ENCODE measurements at regions not wholly inside any gene's neighbourhood (a gene's known extent, or its start where the extent isn't known, plus 50 kb on each side); places are given as distances from the start of the nearest gene placed in this dataset.

DNA sequence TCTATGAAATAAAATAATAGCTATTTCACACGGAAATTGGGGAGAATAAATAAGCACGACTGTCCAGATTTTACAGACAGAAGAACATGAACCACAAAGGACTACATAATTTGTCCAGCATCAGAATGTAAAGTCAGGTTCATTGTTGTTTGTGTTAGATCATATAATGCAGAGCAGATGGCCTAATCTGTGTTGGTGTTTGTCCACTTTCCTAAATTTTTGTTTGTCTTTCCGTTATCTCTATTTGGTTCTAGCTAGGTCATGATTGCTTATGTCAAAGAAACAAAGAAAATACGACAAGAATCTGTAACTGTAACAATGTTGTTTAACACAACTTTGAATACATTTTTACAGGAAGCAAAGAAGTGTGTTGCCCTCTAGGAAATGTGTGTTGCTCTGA is 75.6 kb upstream of the ANKRD28 start:
- TF ChIP-seq, protein P1, sequence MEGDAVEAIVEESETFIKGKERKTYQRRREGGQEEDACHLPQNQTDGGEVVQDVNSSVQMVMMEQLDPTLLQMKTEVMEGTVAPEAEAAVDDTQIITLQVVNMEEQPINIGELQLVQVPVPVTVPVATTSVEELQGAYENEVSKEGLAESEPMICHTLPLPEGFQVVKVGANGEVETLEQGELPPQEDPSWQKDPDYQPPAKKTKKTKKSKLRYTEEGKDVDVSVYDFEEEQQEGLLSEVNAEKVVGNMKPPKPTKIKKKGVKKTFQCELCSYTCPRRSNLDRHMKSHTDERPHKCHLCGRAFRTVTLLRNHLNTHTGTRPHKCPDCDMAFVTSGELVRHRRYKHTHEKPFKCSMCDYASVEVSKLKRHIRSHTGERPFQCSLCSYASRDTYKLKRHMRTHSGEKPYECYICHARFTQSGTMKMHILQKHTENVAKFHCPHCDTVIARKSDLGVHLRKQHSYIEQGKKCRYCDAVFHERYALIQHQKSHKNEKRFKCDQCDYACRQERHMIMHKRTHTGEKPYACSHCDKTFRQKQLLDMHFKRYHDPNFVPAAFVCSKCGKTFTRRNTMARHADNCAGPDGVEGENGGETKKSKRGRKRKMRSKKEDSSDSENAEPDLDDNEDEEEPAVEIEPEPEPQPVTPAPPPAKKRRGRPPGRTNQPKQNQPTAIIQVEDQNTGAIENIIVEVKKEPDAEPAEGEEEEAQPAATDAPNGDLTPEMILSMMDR (conservative IDR thresholded peaks at IDR 0.05) = no peak
- 73% methylated on average over 4 of the region's 4 CpGs; no CpG with 5 or more reads in 1 of the 2 experiments for WGBS, 2 experiments (ENCODE audit: insufficient coverage in 1 of 2, insufficient read length in 1 of 2)
- H3K27ac Mint-ChIP-seq = no peak overlapping the region
- no peak overlapping the region for H3K9ac ChIP-seq (ENCODE audit: extremely low read depth, low read length, poor library complexity, severe bottlenecking)
- H3K4me3 Mint-ChIP-seq = no peak overlapping the region
- H3K27me3 ChIP-seq (ENCODE audit: control insufficient read depth, insufficient read depth, low read length, poor library complexity, severe bottlenecking) = no peaks in the 10 kb centered on the region
- H3K4me3 ChIP-seq (ENCODE audit: low read length) = no peak overlapping the region
- H3K27me3 Mint-ChIP-seq (ENCODE audit: insufficient read depth) = peaks cover 5% of the 10 kb centered on the region
- no peaks in the 10 kb centered on the region for H3K9me3 ChIP-seq (ENCODE audit: control insufficient read depth, low read length)
- peaks cover 11% of the 10 kb centered on the region for H3K9me3 Mint-ChIP-seq
- H3K27ac ChIP-seq (ENCODE audit: low read depth, low read length) = no peak overlapping the region
- peaks cover 6% of the 10 kb centered on the region for H3K36me3 Mint-ChIP-seq (ENCODE audit: low read depth)
- no peaks in the 10 kb centered on the region for H3K4me1 ChIP-seq (ENCODE audit: control insufficient read depth, insufficient read depth, low read length)
- peaks cover 4% of the 10 kb centered on the region for H3K4me1 Mint-ChIP-seq
- H3K36me3 ChIP-seq (ENCODE audit: control insufficient read depth, insufficient read depth, low read length) = no peaks in the 10 kb centered on the region
- DNase-seq = no peak

DNA sequence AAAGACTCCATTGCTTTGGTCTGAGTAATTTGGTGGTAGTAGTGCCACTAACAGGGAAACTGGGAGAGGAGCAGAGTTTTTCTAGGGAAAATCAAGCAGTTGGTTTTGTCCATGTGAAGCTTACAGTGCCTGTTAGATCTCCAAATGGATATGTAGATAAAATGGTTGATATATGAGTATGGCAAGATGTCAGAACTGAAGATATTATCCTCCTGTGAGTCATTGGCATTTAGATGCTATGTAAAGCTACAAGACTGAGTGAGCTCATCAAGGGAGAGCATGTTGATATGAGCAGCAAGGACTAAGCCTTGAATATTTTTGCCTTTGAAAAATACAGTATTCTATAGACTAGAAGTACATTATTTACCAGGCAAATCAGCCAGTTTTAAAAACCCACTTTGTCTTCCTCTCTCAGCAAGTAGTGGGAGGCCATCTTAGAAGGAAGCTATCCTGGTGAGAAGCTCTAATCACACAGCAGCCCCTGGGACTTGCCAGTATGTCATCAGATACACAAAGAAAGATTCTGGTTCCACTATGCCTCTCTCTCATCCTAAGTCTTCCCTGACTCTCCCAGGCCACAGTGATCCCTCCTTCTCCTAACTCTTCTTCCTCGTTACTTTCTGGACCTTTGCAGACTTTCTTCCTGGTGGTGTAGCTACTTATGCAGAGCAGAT is 77.4 kb upstream of the ANKRD28 start:
- 88% methylated on average over 1 of the region's 1 CpG; no CpG with 5 or more reads in 1 of the 2 experiments for WGBS, 2 experiments (ENCODE audit: insufficient coverage in 1 of 2, insufficient read length in 1 of 2)
- Histone ChIP-seq H3K36me3 (ENCODE audit: control insufficient read depth, insufficient read depth, low read length) (no peaks in the 10 kb centered on the region), H3K4me1 (ENCODE audit: control insufficient read depth, insufficient read depth, low read length) (no peaks in the 10 kb centered on the region), H3K4me3 (ENCODE audit: low read length) (no peak overlapping the region), H3K27me3 (ENCODE audit: control insufficient read depth, insufficient read depth, low read length, poor library complexity, severe bottlenecking) (no peaks in the 10 kb centered on the region), H3K9me3 (ENCODE audit: control insufficient read depth, low read length) (no peaks in the 10 kb centered on the region), H3K9ac (ENCODE audit: extremely low read depth, low read length, poor library complexity, severe bottlenecking) (no peak overlapping the region), H3K27ac (ENCODE audit: low read depth, low read length) (no peak overlapping the region)
- DNase-seq = no peak
- Mint-ChIP-seq H3K27ac (peak overlapping the region; percentile 19), H3K36me3 (ENCODE audit: low read depth) (peaks cover 14% of the 10 kb centered on the region), H3K9me3 (peaks cover 6% of the 10 kb centered on the region), H3K4me1 (peaks cover 4% of the 10 kb centered on the region), H3K4me3 (no peak overlapping the region), H3K27me3 (ENCODE audit: insufficient read depth) (peaks cover 5% of the 10 kb centered on the region)
- TF ChIP-seq, protein P1 (conservative IDR thresholded peaks at IDR 0.05) = no peak

DNA sequence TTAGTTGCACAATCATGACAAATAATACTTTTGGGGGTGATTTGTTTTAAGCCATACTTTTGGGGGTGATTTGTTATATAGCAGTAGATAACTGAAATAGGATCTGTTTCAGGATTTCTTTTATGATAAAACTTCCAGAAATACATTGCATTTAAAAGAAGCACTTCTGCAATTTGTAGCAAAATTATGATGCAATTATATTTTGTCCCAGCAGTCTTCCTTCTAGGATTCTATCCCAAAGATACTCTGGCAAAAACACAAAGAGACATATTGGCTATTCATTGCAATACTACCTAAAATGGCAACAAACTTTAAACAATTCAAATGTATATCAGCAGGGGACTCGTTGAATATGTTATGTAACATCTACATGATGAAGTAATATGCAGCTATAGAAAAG is 78.9 kb upstream of the ANKRD28 start:
- DNase-seq = no peak
- no peaks in the 10 kb centered on the region for H3K27me3 ChIP-seq (ENCODE audit: control insufficient read depth, insufficient read depth, low read length, poor library complexity, severe bottlenecking)
- no peaks in the 10 kb centered on the region for H3K9me3 Mint-ChIP-seq

More for the DNA sequence above, 78.9 kb upstream of the ANKRD28 start:
- H3K36me3 Mint-ChIP-seq (ENCODE audit: low read depth) = peaks cover 14% of the 10 kb centered on the region
- H3K27ac ChIP-seq (ENCODE audit: low read depth, low read length) = no peak overlapping the region
- H3K9ac ChIP-seq (ENCODE audit: extremely low read depth, low read length, poor library complexity, severe bottlenecking) = no peak overlapping the region
- H3K4me1 Mint-ChIP-seq = peaks cover 4% of the 10 kb centered on the region
- peaks cover 3% of the 10 kb centered on the region for H3K27me3 Mint-ChIP-seq (ENCODE audit: insufficient read depth)
- no peak overlapping the region for H3K4me3 ChIP-seq (ENCODE audit: low read length)
- no peaks in the 10 kb centered on the region for H3K36me3 ChIP-seq (ENCODE audit: control insufficient read depth, insufficient read depth, low read length)
- H3K27ac Mint-ChIP-seq = no peak overlapping the region
- WGBS, 2 experiments (ENCODE audit: insufficient coverage in 1 of 2, insufficient read length in 1 of 2) = 100% methylated on average over 1 of the region's 1 CpG
- H3K4me1 ChIP-seq (ENCODE audit: control insufficient read depth, insufficient read depth, low read length) = no peaks in the 10 kb centered on the region
- TF ChIP-seq, protein P1 (conservative IDR thresholded peaks at IDR 0.05) = no peak
- no peak overlapping the region for H3K4me3 Mint-ChIP-seq
- no peaks in the 10 kb centered on the region for H3K9me3 ChIP-seq (ENCODE audit: control insufficient read depth, low read length)

Data from endodermal cell (in vitro differentiated cells).